ENCODE measurements at regions not wholly inside any gene's neighbourhood (a gene's known extent, or its start where the extent isn't known, plus 50 kb on each side); places are given as distances from the start of the nearest gene placed in this dataset.

DNA sequence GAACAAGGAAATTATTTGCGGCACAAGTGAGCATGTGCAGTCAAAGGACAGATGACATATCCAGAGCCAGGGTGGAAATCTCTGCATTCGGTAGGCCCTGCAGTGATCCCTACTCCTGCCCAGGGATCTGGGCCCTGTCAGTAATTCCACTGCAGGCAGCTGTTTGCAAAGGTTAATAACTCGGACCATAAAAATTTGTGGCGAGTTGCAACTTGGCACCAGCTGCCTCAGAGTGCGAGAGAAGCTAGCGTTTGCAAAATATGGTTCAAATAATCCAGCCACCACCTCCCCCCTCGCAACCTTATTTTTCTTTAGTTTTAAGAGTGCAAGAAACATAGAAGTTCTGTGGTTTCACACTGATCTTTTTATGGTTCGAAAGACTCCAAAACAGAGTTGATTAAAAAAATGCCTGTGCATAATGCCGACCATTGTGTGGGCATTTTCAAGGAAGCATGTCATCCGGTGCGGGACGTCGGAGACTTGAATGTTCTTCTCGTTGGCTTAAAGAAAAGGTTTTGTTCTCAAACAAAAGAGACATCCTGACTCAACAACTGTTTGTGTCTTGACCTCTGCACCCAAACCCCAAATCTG is 224.5 kb downstream of the BCL11B start:
- intact Hi-C loops (cut with micrococcal nuclease) = no loop called here
- Mint-ChIP-seq H3K36me3 (peaks cover 15% of the 10 kb centered on the region), H3K27me3 (ENCODE audit: low read depth in 2 of 2) (peaks cover 5 to 16% of the 10 kb centered on the region in 2 donors), H3K4me3 (no peak overlapping the region), H3K27ac (no peak overlapping the region), H3K4me1 (peaks cover 12 to 30% of the 10 kb centered on the region in 2 donors), H3K9me3 (peaks cover 5 to 10% of the 10 kb centered on the region in 2 donors)
- ATAC-seq (peak in 1 of 3 donors; percentile 22), DNase-seq (peak in 1 of 2 donors; percentile 25)
- H3K4me1 ChIP-seq (ENCODE audit: control insufficient read depth, insufficient read depth, low read length) = peaks cover 13% of the 10 kb centered on the region
- no peaks in the 10 kb centered on the region for H3K36me3 ChIP-seq (ENCODE audit: control insufficient read depth, insufficient read depth, low read length)
- WGBS (ENCODE audit: insufficient coverage) = 66% methylated on average over 13 of the region's 14 CpGs
- H3K4me3 ChIP-seq (ENCODE audit: low read length) = no peak overlapping the region
- no peaks in the 10 kb centered on the region for H3K27me3 ChIP-seq (ENCODE audit: control insufficient read depth, insufficient read depth, low read length)
- H3K9me3 ChIP-seq (ENCODE audit: control insufficient read depth, insufficient read depth, low read length) = no peaks in the 10 kb centered on the region
- TF ChIP-seq, protein P1, sequence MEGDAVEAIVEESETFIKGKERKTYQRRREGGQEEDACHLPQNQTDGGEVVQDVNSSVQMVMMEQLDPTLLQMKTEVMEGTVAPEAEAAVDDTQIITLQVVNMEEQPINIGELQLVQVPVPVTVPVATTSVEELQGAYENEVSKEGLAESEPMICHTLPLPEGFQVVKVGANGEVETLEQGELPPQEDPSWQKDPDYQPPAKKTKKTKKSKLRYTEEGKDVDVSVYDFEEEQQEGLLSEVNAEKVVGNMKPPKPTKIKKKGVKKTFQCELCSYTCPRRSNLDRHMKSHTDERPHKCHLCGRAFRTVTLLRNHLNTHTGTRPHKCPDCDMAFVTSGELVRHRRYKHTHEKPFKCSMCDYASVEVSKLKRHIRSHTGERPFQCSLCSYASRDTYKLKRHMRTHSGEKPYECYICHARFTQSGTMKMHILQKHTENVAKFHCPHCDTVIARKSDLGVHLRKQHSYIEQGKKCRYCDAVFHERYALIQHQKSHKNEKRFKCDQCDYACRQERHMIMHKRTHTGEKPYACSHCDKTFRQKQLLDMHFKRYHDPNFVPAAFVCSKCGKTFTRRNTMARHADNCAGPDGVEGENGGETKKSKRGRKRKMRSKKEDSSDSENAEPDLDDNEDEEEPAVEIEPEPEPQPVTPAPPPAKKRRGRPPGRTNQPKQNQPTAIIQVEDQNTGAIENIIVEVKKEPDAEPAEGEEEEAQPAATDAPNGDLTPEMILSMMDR (IDR thresholded peaks at IDR 0.05) = no peak
- no peak overlapping the region for H3K27ac ChIP-seq (ENCODE audit: low read length)

DNA sequence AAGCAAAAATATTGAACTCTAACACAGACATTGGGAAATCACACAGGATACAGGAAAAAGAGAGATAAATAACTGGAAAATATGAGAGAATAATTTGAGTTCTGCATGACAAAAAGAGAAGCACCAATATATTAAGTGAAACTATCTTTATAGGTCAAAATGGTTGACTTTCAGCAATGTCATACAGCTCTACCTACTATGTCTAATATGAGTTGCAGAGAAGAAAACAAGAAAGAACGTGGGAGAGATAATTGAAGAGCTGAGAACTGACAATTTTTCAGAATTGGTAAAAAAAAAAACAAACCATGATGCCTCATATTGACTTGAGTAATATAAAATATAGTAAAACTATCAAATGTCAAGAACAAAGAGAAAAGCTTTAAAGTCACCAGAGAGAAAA is 221.7 kb downstream of the BCL11B start:
- H3K4me3 Mint-ChIP-seq = no peak overlapping the region
- WGBS (ENCODE audit: insufficient coverage) = no CpG with 5 or more reads among the region's 1 CpG
- no peak overlapping the region for H3K27ac Mint-ChIP-seq
- no peaks in the 10 kb centered on the region for H3K9me3 ChIP-seq (ENCODE audit: control insufficient read depth, insufficient read depth, low read length)
- no peaks in the 10 kb centered on the region for H3K27me3 ChIP-seq (ENCODE audit: control insufficient read depth, insufficient read depth, low read length)
- ATAC-seq (no peak), DNase-seq (no peak)
- intact Hi-C loops (cut with micrococcal nuclease) = no loop called here
- peaks cover 5 to 16% of the 10 kb centered on the region in 2 donors for H3K27me3 Mint-ChIP-seq (ENCODE audit: low read depth in 2 of 2)
- H3K27ac ChIP-seq (ENCODE audit: low read length) = no peak overlapping the region
- H3K4me3 ChIP-seq (ENCODE audit: low read length) = no peak overlapping the region
- H3K36me3 Mint-ChIP-seq = peaks cover 15% of the 10 kb centered on the region
- H3K4me1 ChIP-seq (ENCODE audit: control insufficient read depth, insufficient read depth, low read length) = peaks cover 17% of the 10 kb centered on the region
- TF ChIP-seq, protein P1 (IDR thresholded peaks at IDR 0.05) = no peak
- H3K9me3 Mint-ChIP-seq = peaks cover 6 to 12% of the 10 kb centered on the region in 2 donors
- H3K36me3 ChIP-seq (ENCODE audit: control insufficient read depth, insufficient read depth, low read length) = no peaks in the 10 kb centered on the region
- H3K4me1 Mint-ChIP-seq = peaks cover 24 to 41% of the 10 kb centered on the region in 2 donors

DNA sequence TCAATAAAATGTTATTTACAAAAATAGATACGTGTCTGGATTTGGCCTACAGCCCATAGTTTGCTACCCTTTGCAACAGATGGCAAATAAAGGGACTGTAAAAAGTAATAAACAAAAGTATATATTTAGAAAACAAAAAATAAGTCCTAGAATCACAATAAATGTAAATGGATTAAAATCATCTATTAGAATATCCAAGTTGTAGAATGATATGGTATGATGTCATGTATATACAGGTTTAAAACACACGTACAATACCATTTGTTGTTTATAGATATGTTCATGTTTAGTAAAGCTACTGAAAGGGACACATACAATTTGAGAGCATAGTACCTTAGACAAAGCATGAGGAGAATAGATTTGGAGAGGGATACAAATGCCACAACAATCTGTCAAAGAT is 219.5 kb downstream of the BCL11B start:
- intact Hi-C loops (cut with micrococcal nuclease) = no loop called here
- Mint-ChIP-seq H3K9me3 (peaks cover 7 to 12% of the 10 kb centered on the region in 2 donors), H3K4me1 (peaks cover 45 to 55% of the 10 kb centered on the region in 2 donors), H3K36me3 (peaks cover 15% of the 10 kb centered on the region), H3K4me3 (no peak overlapping the region), H3K27me3 (ENCODE audit: low read depth in 2 of 2) (peaks cover 5 to 16% of the 10 kb centered on the region in 2 donors), H3K27ac (no peak overlapping the region)
- peaks cover 19% of the 10 kb centered on the region for H3K4me1 ChIP-seq (ENCODE audit: control insufficient read depth, insufficient read depth, low read length)
- TF ChIP-seq, protein P1 (IDR thresholded peaks at IDR 0.05) = no peak
- no peaks in the 10 kb centered on the region for H3K36me3 ChIP-seq (ENCODE audit: control insufficient read depth, insufficient read depth, low read length)
- ATAC-seq = no peak
- no peak overlapping the region for H3K27ac ChIP-seq (ENCODE audit: low read length)
- H3K9me3 ChIP-seq (ENCODE audit: control insufficient read depth, insufficient read depth, low read length) = no peaks in the 10 kb centered on the region
- no peak for DNase-seq
- no peak overlapping the region for H3K4me3 ChIP-seq (ENCODE audit: low read length)
- WGBS (ENCODE audit: insufficient coverage) = 100% methylated on average over 1 of the region's 2 CpGs
- H3K27me3 ChIP-seq (ENCODE audit: control insufficient read depth, insufficient read depth, low read length) = no peaks in the 10 kb centered on the region

DNA sequence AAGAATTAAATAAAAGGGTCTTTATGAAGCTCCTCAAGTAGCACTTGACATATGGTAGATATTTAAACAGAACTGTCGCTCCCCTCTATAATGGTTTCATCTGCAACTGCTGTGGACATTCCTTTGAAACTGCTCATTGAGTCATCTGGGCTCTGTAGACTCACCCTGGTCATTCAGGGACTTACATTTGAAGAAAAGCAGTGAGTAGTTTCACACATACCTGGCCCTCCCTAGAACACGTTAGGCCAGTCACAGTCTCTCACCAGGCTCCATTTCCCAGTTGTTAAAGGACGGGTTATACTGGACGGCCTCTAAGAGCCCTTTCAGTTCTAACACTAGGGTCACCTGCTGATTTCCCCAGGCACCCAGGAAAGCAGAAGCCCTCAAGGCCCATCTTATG is 217.0 kb downstream of the BCL11B start:
- Histone ChIP-seq H3K9me3 (ENCODE audit: control insufficient read depth, insufficient read depth, low read length) (no peaks in the 10 kb centered on the region), H3K36me3 (ENCODE audit: control insufficient read depth, insufficient read depth, low read length) (no peaks in the 10 kb centered on the region), H3K27ac (ENCODE audit: low read length) (peak overlapping the region; percentile 18), H3K4me3 (ENCODE audit: low read length) (no peak overlapping the region), H3K27me3 (ENCODE audit: control insufficient read depth, insufficient read depth, low read length) (no peaks in the 10 kb centered on the region), H3K4me1 (ENCODE audit: control insufficient read depth, insufficient read depth, low read length) (peaks cover 12% of the 10 kb centered on the region)
- no peak for ATAC-seq
- TF ChIP-seq, protein P1 (IDR thresholded peaks at IDR 0.05) = no peak
- Mint-ChIP-seq H3K4me3 (no peak overlapping the region), H3K27ac (peak overlapping the region; percentile 78 to 87), H3K36me3 (peaks cover 15% of the 10 kb centered on the region), H3K4me1 (peaks cover 33 to 38% of the 10 kb centered on the region in 2 donors), H3K27me3 (ENCODE audit: low read depth in 2 of 2) (peaks cover 0 to 4% of the 10 kb centered on the region in 2 donors), H3K9me3 (peaks cover 7 to 12% of the 10 kb centered on the region in 2 donors)
- intact Hi-C loops (cut with micrococcal nuclease) = loop anchor here (5.0 kb wide), 2 partner anchors 212 to 1348 kb away; no protein-coding TSS in a partner anchor
- no peak for DNase-seq
- WGBS (ENCODE audit: insufficient coverage) = 84% methylated on average over 4 of the region's 4 CpGs
